SKM-1 treated with dmso at 0.1 percent for 144 hours (cell line): ENCODE measurements at regions not wholly inside any gene's neighbourhood (a gene's known extent, or its start where the extent isn't known, plus 50 kb on each side); places are given as distances from the start of the nearest gene placed in this dataset.
A peak's percentile ranks its signal among the peaks of the same experiment; 100 is the strongest.

Experiments used
- DNase-seq: peaks from one replicate; lab custom pipeline; 2025; ENCODE audit not compliant: unreplicated experiment; lab: John Stamatoyannopoulos, UW

- no peak for DNase-seq
Observed at GRCh38 chr10:9786101-9786500, 1231.6 kb upstream of the CELF2 start.

- no peak for DNase-seq
Observed at GRCh38 chr10:9786576-9786975, 1231.1 kb upstream of the CELF2 start.

DNA sequence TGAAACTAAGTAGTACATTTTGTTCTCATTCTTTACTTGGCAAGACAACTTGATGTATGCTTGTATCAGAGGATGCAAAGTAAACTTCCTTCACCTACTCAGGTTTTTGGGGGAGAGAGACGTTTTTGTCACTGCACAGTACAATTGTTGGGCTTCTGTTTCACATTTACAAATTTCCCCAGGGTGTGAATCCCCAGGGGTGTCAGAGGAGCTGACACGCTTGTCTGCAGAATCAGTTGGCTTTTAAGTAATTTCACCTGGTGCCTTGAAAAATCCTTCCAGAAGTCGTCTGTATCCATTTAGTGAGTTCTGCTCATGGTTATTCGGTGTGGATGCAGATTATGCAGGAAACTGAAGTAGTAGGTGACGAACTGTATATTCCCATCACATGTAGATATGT is 1227.7 kb upstream of the CELF2 start:
- no peak for DNase-seq

DNA sequence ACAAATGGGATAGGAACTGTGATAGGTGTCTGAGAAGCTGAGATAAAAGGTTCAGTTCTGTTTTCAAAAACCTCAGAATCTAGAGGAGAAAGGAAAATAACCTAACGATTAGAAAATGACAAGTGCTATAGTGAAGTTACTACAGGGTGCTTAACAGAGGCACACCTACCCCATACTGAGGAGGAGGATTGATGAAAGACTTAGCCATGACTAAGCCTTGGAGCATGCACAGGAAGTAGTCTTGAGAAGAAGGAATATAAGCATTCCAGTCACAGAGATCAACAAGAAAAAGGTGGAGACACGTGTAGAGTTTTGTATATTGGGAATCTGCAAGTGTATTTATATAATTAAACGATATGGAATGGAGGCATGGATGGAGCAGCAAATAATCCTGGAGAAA is 1225.5 kb upstream of the CELF2 start:
- DNase-seq = no peak

DNA sequence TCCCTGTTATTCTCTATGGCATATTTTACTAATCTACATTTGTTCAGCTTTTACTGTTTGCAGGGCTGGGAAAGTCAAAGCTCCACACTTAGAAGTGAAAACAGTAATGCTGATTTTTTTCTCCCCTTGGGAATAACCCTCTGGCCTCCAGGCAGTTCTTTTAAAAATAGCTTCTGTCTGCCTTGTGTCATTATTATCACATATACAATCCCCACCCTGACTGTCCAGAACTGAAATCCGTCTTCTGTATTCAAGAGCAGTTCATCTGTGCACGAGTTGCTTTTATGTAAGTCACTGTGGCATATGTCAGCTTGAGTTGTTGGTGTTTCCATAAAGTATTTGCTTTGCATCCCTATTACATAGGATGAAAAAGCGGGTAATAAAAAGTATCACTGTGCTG is 1221.1 kb upstream of the CELF2 start:
- no peak for DNase-seq

- no peak for DNase-seq
Observed at GRCh38 chr10:9800011-9800410, 1217.7 kb upstream of the CELF2 start.

- DNase-seq = no peak
Observed at GRCh38 chr10:9800571-9800970, 1217.1 kb upstream of the CELF2 start.

DNA sequence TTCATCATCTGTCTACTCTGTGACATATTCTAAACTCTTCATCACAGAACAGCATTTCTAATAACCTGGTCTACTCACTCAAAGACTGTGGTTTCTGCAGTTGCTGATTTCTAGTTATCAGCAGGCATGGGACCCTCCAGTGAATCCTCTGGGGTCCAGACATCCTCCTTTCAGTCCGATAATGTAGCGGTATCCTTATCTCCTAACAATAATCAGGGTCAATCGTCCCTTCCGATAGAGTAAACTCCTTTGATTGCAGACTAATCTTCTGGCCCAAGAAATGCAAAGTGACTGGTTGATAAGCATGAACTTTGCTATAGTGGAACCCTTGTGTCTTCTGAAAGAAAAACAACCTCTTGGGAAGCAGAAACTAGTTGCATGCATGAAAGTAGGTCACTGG is 1209.8 kb upstream of the CELF2 start:
- no peak for DNase-seq

GRCh38 chr10:9811601-9812000 is 1206.1 kb upstream of the CELF2 start:
- no peak for DNase-seq

DNA sequence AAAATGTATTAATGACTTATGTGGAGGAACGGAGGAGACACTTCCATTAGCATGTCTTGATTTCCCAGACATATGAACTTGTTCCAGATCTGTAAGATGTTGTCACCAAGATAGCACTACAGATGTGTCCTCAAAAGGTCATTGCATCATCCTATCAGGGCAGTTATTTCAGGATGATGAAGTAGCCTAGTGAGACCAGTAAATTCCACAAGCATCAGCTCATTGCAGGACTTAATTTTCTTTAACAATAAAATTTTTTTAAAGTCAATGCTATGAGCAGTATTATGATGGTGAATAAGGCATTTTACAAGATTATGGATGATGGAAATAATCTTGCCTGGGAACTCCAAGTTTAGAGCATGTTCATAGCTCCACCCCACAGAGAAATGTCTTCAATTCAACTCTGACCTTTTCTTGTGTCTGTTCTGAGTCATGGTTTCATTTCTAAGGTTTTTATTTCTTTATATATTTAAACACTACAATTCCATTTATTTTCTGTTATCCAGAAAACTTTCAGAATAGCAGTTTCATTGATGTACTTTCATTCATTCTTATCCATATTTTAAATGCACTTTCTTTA is 1203.3 kb upstream of the CELF2 start:
- DNase-seq = no peak

DNA sequence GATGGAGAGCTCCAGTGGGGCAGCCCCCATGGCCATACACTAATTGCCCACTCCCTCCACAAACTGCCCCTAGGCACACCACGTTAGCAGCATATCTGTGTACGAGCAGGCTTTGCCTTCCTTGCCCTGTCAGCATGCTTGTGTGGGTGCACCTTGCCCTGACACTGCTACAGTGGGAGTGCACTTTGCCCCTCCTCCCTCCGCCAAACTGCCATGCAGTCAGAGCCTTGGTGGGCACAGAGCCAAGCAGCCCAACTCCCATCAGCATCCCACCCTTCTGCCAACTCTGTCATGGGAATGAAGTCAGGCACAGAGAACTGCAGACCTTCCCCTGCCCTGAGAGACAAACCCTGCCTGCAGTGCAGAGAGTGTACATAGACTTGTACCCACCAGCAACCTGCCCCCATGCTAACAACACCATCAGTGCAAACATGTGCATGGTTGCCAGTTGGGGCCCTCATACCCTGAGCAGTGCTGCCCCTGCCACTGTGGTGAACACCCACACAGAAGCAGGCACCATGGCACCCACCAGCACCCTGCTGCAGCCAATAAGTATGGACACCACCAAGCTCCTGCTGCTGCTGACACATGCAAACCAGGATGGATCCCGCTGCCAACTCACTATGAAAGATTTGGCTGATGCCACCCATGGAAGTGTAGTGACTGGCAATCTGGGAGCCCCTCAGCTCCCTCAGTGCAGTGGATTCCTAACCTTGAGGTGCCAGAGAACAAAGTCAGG is 1197.7 kb upstream of the CELF2 start:
- no peak for DNase-seq

GRCh38 chr10:9823268-9823930 is 1194.3 kb upstream of the CELF2 start:
- no peak for DNase-seq

DNA sequence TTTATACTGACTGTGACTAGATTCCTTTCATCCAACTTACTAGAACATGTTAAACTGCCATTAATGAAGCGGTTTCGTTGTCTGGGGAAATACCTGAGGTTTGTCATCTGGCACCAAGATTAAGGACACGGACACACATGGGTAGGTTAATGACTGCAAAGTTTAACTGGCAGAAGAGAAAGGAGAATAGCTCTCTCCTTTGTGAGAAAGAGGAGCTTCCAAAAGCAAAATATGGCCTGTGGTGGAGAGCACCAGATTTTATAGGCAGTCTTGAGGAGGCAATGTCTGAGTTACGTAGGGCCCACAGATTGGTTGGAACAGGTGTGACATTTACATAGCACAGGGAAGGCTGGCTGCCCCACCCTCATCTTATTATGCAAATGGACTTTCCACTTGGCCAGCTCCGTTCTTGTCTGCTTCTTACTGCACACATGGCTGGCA is 1193.0 kb upstream of the CELF2 start:
- no peak for DNase-seq

GRCh38 chr10:9825491-9826018 is 1192.1 kb upstream of the CELF2 start:
- peak; percentile 28 for DNase-seq

DNA sequence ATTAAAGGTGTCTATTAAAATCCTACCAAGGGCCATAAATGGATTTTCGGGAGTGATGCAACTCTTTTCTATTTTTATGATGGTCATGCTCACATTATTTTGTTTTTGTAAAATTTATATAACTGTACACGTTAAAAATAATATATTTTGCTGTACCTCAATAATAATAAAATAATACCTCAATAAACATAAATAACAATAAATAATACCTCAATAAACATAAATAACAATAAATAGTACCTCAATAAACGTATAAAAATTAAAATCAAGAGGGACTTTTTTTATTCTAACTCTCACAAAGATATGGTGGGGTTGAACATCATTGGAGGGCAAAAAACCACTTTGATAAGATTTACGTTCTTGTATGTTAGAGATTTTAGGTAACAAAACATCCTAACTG is 1189.6 kb upstream of the CELF2 start:
- DNase-seq = no peak

DNA sequence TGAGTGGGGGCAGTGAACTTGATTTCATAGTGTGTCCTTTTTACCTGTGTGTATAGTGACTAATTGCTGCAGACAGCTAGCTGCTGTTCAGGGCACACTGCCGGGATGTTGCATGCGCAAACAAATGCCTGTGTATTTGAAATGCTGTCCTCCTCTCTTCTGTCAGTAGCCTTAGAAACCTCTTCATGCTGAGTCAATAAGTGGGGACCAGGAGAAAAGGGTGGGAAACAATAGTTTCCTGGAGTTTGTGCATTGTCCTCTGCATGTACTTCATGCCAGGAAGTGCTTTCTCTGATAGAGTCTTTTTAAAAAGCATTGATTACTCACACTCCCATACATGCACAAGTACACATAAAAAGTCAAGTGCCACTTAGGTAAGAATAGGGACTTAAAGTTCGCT is 1183.7 kb upstream of the CELF2 start:
- DNase-seq = no peak

DNA sequence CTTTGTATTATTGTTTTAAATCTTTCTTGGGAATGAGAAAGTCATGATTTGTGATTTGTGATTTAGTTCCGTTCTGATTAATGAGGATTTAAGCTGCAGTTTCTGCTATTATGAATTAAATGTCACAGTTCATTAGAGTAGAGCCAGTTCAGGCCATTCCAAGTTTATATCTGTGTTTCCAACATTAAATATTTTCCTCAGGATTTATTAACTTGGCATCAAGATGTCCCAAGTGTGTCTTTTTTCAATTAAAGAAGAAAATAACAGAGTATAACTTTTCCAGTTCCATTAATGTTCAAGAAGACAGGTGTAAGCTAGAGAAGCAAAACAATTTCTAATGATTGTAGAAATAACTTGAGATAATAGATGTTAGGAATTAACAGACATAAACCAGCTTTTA is 1183.2 kb upstream of the CELF2 start:
- no peak for DNase-seq

DNA sequence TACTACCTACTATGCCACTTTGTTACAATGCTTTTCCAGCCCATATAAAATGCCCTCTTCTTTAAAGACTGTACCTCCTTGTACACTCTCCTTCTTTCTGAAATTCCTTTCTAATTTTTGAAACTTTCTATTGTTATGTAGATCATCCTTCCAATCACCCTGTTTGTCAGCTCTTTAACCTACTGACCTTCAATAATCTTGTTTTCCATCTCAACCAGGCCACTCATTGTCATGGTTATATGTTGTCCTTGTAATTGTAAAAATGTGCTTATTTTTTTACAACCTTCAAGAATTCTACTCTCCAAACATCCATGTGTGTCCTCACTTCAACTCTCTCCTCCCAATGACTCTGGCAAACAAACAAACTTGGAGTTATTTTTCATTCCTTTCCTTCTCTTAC is 1172.6 kb upstream of the CELF2 start:
- no peak for DNase-seq

GRCh38 chr10:9848278-9848677 is 1169.4 kb upstream of the CELF2 start:
- no peak for DNase-seq

DNA sequence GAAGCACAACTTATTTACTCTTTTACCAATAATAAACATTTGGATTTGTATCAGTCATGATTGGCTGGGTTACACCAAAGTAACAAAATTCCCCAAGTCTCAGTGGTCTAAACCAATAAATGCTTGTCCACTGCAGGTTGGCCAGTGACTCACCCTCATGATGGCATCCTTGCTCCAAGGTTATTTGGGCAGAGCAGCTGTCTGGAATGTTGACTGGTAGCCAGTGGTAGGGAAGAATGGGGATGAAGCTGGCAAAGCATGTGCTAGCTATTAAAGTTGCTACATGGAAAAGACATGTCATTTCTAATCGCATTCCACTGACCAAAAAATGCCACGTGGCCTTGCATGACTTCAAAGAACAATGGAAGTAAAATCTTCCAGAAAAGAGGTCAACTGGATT is 1168.7 kb upstream of the CELF2 start:
- DNase-seq = no peak

DNA sequence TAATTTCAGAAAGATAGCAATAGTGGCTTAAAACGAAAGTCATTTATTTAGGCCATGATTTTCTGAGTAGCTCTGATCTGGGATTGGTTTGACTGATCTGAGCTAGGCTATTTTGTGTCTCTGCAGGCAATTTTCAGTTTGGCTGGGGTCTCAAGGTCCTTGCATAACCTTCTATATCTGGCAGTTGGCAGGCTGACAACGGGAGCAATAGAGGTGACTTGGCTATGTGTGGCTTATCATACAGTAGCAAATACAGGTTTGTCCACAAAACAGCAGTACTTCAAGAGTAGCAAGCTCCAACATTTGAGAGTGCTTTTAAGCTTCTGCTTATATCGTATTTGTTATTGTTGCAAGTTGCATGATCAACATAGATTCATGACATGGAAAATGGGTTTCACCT is 1167.3 kb upstream of the CELF2 start:
- DNase-seq = no peak

GRCh38 chr10:9851808-9852207 is 1165.9 kb upstream of the CELF2 start:
- no peak for DNase-seq
